Ammon's horn (tissue), 1 donor: ENCODE measurements at regions not wholly inside any gene's neighbourhood (a gene's known extent, or its start where the extent isn't known, plus 50 kb on each side); places are given as distances from the start of the nearest gene placed in this dataset.
"Not testable (repeated sequence)": the region's sequence is repeated elsewhere in the genome, so short reads cannot be mapped to it uniquely, and the experiment has no call there.

Experiments used
- DNase-seq: peaks from one replicate; pipeline ENCODE4 v3.0.0-alpha.2; 2016; ENCODE audit warnings: low spot score

DNA sequence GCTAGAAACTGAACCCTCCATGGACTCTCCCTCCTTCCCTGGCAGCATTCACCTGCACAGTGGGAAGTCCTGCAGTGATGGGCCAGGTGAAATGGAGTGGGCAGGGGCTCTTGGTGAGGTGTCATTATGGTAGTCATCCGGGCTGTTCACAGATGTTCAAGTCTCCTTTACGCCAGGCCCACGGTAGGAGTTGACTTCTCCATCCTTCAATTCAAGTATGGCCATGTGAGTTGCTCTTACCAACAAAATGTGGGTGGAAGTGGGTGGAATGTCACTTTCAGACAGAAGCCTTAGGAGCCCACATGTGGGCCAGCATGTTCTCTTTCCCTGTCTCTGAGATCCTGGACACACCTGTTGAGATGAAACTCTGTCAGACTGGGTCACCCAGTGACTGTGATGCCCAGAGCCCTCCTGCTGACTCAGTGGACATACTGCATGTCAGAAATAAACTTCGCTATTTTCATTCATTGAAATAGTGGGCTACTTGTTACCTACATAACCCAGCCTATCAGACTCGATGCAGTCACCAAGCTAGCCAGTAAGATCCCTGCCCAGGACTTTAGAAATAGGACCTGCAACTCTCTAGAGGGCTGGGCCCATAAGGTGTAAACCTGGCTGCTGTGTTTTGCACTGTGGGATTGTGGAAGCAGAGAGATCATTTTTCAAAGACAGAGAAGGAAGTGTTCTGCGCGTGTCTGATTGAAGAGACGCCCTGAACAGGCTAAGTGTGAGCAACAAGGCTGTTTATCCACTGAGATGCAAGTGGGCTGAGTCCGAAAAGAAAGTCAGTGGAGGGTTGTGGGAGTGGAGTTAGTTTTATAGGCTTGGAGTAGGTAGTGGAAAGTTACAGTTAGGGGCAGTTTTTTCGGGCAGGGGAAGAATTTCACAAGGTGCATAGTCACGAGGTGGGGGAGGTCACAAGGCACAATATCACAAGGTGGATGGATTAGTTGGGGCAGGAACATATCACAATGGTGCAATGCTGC lies 174.4 kb downstream of the TRIM43 start:
- not testable (repeated sequence) for DNase-seq

DNA sequence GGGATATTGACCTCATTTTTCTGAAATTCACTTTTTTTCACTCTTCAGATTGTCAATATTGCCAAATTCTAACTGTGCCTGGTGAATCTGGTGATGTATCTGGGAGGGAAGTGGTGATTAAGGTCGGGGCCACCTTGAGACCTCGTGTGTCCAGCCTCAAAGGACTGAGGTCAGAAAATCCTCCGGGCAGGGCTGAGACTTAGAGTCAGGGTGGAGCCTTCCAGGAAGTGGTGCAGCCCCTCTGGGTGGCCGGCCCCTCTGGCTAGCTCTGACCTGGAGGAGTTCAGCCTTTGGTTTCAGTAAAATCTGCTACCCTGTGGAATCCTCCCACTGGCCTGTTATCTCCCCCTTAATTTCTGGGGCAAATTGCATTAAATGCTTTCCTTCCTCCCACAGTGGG lies 175.7 kb downstream of the TRIM43 start:
- DNase-seq = not testable (repeated sequence)

DNA sequence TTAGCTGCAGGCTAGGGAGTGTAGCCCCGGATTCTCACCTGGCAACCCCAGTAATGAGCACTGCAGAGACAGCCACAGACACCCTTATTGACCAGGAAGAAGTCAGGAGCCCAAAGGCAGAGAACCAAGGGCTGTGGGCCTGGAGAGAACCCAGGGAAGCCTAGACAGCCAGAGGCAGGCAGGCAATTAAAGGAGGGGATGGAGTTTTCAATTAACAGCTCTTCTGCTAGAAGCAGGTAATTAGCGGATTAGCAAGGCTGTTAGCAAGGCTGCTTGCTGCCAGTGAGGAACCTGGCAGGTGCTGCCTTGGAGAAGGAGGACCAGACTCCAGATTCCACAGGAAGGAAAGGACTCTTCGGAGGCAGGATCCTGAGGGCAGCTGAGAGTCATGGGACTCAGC lies 176.1 kb downstream of the TRIM43 start:
- DNase-seq = not testable (repeated sequence)

DNA sequence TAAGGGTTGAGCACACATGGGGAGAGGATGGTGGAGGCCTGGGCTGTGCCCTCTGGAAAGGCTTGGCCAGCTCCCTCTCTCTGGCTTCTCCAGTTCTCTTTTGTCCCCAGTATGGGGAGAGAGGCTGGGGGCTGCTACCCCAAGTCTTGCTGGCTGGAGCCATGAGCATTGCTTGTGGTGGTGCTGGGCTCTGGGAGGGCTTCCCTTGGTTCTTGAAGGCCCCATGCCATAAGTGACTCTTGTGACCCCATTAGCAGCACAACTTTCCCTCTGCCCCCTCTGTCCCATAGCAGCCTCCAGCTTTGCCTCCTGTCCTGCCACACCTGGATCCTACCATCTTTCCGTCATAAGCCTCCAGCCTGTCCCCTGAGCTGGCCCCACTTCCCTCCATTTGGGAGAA lies 177.5 kb downstream of the TRIM43 start:
- not testable (repeated sequence) for DNase-seq

- DNase-seq = not testable (repeated sequence)
Observed at GRCh38 chr2:95770726-95771125, 178.9 kb downstream of the TRIM43 start.

DNA sequence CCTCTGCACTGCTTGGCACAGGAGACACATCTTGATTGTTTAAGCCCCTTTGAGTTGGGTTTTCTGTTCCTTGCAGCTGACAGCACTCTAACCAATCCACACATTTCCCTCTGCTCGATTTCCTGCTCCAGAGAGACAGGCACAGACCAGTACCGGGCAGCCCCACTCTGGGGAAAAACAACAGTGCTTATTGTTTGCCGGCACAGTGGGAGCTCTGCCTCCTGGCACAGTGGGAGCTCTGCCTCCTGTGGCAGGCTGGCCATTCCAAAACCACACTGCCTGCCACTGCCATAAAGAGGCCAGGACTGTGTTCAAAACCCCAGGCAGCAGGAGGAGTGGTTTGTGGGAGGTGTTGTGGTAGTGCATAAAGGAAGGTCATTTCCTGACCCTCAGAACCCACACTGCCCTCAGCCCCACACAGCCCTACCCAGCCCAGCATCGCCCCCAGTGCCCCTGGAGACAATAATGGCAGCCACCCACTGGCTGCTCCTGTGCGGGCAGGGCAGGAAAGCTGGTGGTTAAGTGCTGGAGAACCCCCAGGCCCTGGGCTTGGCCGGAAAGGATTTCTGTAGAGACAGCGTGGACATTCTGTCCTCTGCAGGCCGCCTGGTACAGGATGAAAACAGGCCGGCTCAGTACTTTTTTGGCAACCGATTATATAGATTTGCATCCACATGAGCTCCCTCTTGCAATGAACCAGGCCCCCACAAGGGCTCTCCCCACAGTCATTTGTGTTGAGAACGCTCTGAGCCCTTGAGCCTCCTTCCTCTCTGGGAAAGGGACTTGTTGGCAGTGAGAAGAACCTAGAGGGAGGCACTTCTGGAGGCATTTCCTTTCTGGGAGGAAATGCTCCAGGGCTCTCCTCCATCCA lies 182.8 kb downstream of the TRIM43 start:
- not testable (repeated sequence) for DNase-seq

DNA sequence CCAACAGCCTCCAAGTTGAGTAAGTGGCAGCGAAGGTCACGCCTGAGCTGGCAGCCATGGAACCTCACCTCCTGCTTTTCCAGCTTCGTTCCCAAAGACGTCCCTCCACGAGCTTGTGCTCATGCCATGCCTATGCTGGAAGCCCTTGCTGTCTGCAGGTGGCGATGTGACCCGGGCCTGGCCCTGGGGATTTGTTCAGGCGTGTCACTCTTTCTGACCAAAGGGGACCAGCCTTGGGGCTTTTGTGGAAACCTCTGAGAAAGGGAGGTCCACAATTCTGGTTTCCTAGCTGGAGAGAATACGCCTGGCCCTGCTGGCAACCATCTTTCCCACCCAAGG lies 183.4 kb downstream of the TRIM43 start:
- DNase-seq = not testable (repeated sequence)
